ENCODE measurements at regions not wholly inside any gene's neighbourhood (a gene's known extent, or its start where the extent isn't known, plus 50 kb on each side); places are given as distances from the start of the nearest gene placed in this dataset.

DNA sequence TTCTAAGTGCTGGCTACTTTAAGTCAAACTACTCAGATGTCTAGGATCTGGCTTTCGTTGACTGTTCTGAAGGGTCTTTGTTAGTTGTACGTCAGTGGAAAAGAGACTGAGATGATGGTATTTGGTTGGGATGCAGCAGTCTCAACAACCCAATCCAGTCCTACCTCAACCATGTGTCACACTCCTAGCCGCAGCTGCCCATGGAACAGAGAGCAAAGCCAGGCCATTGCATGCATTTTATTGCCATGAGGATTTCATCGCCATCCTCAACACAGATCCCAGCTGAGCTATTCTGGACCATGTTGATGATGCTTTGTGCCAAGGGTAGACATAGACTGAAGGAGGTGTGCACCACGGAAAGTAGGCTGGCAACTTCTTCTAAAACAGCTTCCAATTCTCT is 97.3 kb upstream of the STK39 start:
- TF ChIP-seq, protein P1, sequence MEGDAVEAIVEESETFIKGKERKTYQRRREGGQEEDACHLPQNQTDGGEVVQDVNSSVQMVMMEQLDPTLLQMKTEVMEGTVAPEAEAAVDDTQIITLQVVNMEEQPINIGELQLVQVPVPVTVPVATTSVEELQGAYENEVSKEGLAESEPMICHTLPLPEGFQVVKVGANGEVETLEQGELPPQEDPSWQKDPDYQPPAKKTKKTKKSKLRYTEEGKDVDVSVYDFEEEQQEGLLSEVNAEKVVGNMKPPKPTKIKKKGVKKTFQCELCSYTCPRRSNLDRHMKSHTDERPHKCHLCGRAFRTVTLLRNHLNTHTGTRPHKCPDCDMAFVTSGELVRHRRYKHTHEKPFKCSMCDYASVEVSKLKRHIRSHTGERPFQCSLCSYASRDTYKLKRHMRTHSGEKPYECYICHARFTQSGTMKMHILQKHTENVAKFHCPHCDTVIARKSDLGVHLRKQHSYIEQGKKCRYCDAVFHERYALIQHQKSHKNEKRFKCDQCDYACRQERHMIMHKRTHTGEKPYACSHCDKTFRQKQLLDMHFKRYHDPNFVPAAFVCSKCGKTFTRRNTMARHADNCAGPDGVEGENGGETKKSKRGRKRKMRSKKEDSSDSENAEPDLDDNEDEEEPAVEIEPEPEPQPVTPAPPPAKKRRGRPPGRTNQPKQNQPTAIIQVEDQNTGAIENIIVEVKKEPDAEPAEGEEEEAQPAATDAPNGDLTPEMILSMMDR (IDR thresholded peaks at IDR 0.05; ENCODE audit: insufficient read depth, low read length, poor library complexity, severe bottlenecking): no peak
- no peak for TF ChIP-seq EZH2phosphoT487 (conservative IDR thresholded peaks at IDR 0.05; ENCODE audit: low read length)
